CD14-positive monocyte (primary cell): ENCODE measurements at regions not wholly inside any gene's neighbourhood (a gene's known extent, or its start where the extent isn't known, plus 50 kb on each side); places are given as distances from the start of the nearest gene placed in this dataset.

Source experiments
- DNase-seq, 3 donors: peaks; one replicate each; pipeline ENCODE4 v3.0.0-alpha.2; 2011 to 2022
- H2AFZ ChIP-seq: 2 replicates; pipeline ENCODE4 v1.6.0; 2012; ENCODE audit warnings: mild to moderate bottlenecking, low read depth, low read length, inconsistent platforms; ENCODE audit not compliant: insufficient read depth, poor library complexity, severe bottlenecking
- H3K27ac ChIP-seq, 2 donors: 1 replicate in 1 of 2; 2 replicates in 1 of 2; pipeline ENCODE4 v1.5.1; 2012 to 2013; ENCODE audit warnings: low read length in 2 of 2, control low read depth in 1 of 2, inconsistent platforms in 1 of 2, low read depth in 1 of 2, mild to moderate bottlenecking in 1 of 2
- H3K27me3 ChIP-seq, 2 donors: one replicate each; pipeline versions ENCODE4 v1.6.0 to v1.6.1; 2011 to 2013; ENCODE audit warnings: low read length in 2 of 2; ENCODE audit not compliant: control insufficient read depth in 2 of 2, insufficient read depth in 2 of 2
- H3K36me3 ChIP-seq, 2 donors: replicated peaks in 1 of 2; 1 replicate in 1 of 2; 2 replicates in 1 of 2; pipeline versions ENCODE4 v1.5.1 to v1.6.1; 2012 to 2013; ENCODE audit warnings: low read length in 2 of 2, control low read depth in 1 of 2, inconsistent platforms in 1 of 2, mild to moderate bottlenecking in 1 of 2; ENCODE audit not compliant: insufficient read depth in 2 of 2, control insufficient read depth in 1 of 2
- H3K4me1 ChIP-seq, 2 donors: 1 replicate in 1 of 2; 2 replicates in 1 of 2; pipeline versions ENCODE4 v1.5.1 to v1.6.1; 2012 to 2013; ENCODE audit warnings: low read length in 2 of 2, control low read depth in 1 of 2, inconsistent platforms in 1 of 2, mild to moderate bottlenecking in 1 of 2, moderate library complexity in 1 of 2; ENCODE audit not compliant: insufficient read depth in 2 of 2, control insufficient read depth in 1 of 2
- H3K4me2 ChIP-seq: replicated peaks from 2 replicates; pipeline ENCODE3; 2012; ENCODE audit warnings: low read length, moderate library complexity, mild to moderate bottlenecking; ENCODE audit not compliant: poor library complexity, severe bottlenecking; ENCODE audit errors: extremely low read depth
- H3K4me3 ChIP-seq, 3 experiments: fragments of 200-600 bp in 1 of 3; sonication (generic) in 1 of 3; replicated peaks in 1 of 3; 1 replicate in 2 of 3; 2 replicates in 1 of 3; pipeline ENCODE4 v1.5.1; 2011 to 2013; ENCODE audit warnings: low read length in 3 of 3, mild to moderate bottlenecking in 3 of 3, control low read depth in 2 of 3, low read depth in 2 of 3, inconsistent platforms in 1 of 3, moderate library complexity in 1 of 3
- H3K79me2 ChIP-seq: 2 replicates; pipeline ENCODE4 v1.6.0; 2012; ENCODE audit warnings: mild to moderate bottlenecking, control low read depth, inconsistent platforms, low read length, moderate library complexity; ENCODE audit not compliant: insufficient read depth
- H3K9ac ChIP-seq: 2 replicates; pipeline ENCODE4 v1.6.0; 2017; ENCODE audit warnings: low read length, mild to moderate bottlenecking; ENCODE audit not compliant: insufficient read depth, poor library complexity, severe bottlenecking
- H3K9me3 ChIP-seq, 2 donors: replicated peaks in 1 of 2; 1 replicate in 1 of 2; 2 replicates in 1 of 2; pipeline versions ENCODE4 v1.5.1 to v1.6.1; 2012 to 2013; ENCODE audit warnings: low read length in 2 of 2, control low read depth in 1 of 2; ENCODE audit not compliant: control insufficient read depth in 1 of 2, insufficient read depth in 1 of 2
- H4K20me1 ChIP-seq: 2 replicates; pipeline ENCODE4 v1.6.0; 2012; ENCODE audit warnings: mild to moderate bottlenecking, low read length, control low read depth, moderate library complexity; ENCODE audit not compliant: insufficient read depth
- H3K27ac Mint-ChIP-seq, 7 donors: one replicate each; pipeline ENCODE4 v1.8.0; 2020; ENCODE audit warnings: mild to moderate bottlenecking in 7 of 7, mixed read lengths in 7 of 7, moderate library complexity in 6 of 7, inconsistent platforms in 2 of 7
- H3K27me3 Mint-ChIP-seq, 3 donors: one replicate each; pipeline ENCODE4 v1.8.0; 2021 to 2022; ENCODE audit warnings: low read depth in 3 of 3, mild to moderate bottlenecking in 3 of 3, mixed read lengths in 3 of 3, moderate library complexity in 3 of 3, inconsistent platforms in 1 of 3
- H3K36me3 Mint-ChIP-seq, 2 donors: one replicate each; pipeline ENCODE4 v1.8.0; 2020; ENCODE audit warnings: mixed read lengths in 2 of 2, inconsistent platforms in 1 of 2, mild to moderate bottlenecking in 1 of 2
- H3K4me1 Mint-ChIP-seq: one replicate; pipeline ENCODE4 v1.8.0; 2020; ENCODE audit warnings: mild to moderate bottlenecking, mixed read lengths
- H3K4me3 Mint-ChIP-seq, 2 donors: one replicate each; pipeline ENCODE4 v1.8.0; 2020; ENCODE audit warnings: mild to moderate bottlenecking in 2 of 2, mixed read lengths in 2 of 2, moderate library complexity in 1 of 2
- H3K9me3 Mint-ChIP-seq, 7 donors: one replicate each; pipeline ENCODE4 v1.8.0; 2020 to 2022; ENCODE audit warnings: mixed read lengths in 7 of 7, mild to moderate bottlenecking in 6 of 7, moderate library complexity in 6 of 7, inconsistent platforms in 2 of 7
- CTCF ChIP-seq: fragments of 200-600 bp; IDR thresholded peaks from one replicate; pipeline ENCODE4 v1.8.0; 2022; ENCODE audit warnings: antibody characterized with exemption, mild to moderate bottlenecking
- WGBS: methylation state at CpG from one replicate; pipeline ENCODE4 v1.1.5; 2013; ENCODE audit warnings: missing lambda C conversion rate; ENCODE audit not compliant: insufficient coverage; 5-methylcytosine and 5-hydroxymethylcytosine counted together
- intact Hi-C, 2 donors: fragments of 100-400 bp; cut with micrococcal nuclease; formaldehyde crosslinking; loops; one replicate each; pipeline versions ENCODE4 v1.15.0 to v1.15.1; 2023

- Histone ChIP-seq H3K4me2 (no peak overlapping the region), H3K27me3 (no peaks in the 10 kb centered on the region), H3K4me3 (no peak overlapping the region), H3K9ac (no peak overlapping the region), H3K4me1 (no peaks in the 10 kb centered on the region), H3K36me3 (no peaks in the 10 kb centered on the region), H4K20me1 (no peaks in the 10 kb centered on the region), H3K27ac (no peak overlapping the region), H3K9me3 (peaks cover 10% of the 10 kb centered on the region in 2 donors), H2AFZ (no peak overlapping the region), H3K79me2 (no peaks in the 10 kb centered on the region)
- Mint-ChIP-seq H3K9me3 (peaks cover 0 to 8% (median 4%) of the 10 kb centered on the region in 7 donors), H3K4me3 (no peak overlapping the region), H3K4me1 (no peaks in the 10 kb centered on the region), H3K27ac (no peak overlapping the region), H3K27me3 (no peaks in the 10 kb centered on the region), H3K36me3 (no peaks in the 10 kb centered on the region)
- no peak for DNase-seq
- no peak for TF ChIP-seq CTCF
- WGBS, result 90% methylated on average over 8 of the region's 8 CpGs
- intact Hi-C loops, result no loop called here
Measured at GRCh38 chr7:79647711-79648110, 194.2 kb upstream of the MAGI2 start.

GRCh38 chr7:79646278-79646677 is 192.8 kb upstream of the MAGI2 start:
- Histone ChIP-seq H3K27me3 (no peaks in the 10 kb centered on the region), H3K4me1 (no peaks in the 10 kb centered on the region), H3K36me3 (no peaks in the 10 kb centered on the region), H3K27ac (no peak overlapping the region), H4K20me1 (no peaks in the 10 kb centered on the region), H2AFZ (no peak overlapping the region), H3K4me3 (no peak overlapping the region), H3K79me2 (no peaks in the 10 kb centered on the region), H3K9ac (no peak overlapping the region), H3K9me3 (peaks cover 10% of the 10 kb centered on the region in 2 donors), H3K4me2 (no peak overlapping the region)
- WGBS, result 100% methylated on average over 1 of the region's 4 CpGs
- Mint-ChIP-seq H3K4me1 (no peaks in the 10 kb centered on the region), H3K36me3 (no peaks in the 10 kb centered on the region), H3K4me3 (no peak overlapping the region), H3K27me3 (no peaks in the 10 kb centered on the region), H3K27ac (no peak overlapping the region), H3K9me3 (peaks cover 0 to 10% (median 5%) of the 10 kb centered on the region in 7 donors)
- TF ChIP-seq CTCF, result no peak
- DNase-seq, result no peak
- intact Hi-C loops, result no loop called here
